ENCODE measurements at regions not wholly inside any gene's neighbourhood (a gene's known extent, or its start where the extent isn't known, plus 50 kb on each side); places are given as distances from the start of the nearest gene placed in this dataset.

DNA sequence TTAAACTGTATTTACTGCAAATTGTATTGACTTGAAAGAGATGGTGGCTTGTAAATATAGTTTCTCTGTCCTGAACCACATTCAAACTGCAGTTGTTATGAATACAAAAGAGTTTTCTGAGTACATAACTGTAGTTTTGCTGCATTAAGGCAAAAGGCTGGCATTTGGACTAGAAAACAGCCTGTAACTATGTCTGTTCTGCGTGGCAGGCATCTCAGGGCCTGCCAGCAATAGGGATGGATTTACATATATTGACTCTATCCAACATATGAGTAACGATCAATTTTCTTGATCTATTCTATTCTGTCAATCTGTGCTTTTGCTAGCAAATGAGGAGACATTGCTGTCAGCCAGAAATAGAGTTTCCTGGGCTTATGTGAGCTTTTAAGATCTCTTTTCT is 174.6 kb downstream of the TMEM26 start:
- H3K4me3 Mint-ChIP-seq: no peak overlapping the region
- H3K27me3 Mint-ChIP-seq (ENCODE audit: low read depth in 3 of 3): peaks cover 0 to 3% (median 0%) of the 10 kb centered on the region in 3 donors
- no CpG with 5 or more reads among the region's 2 CpGs for WGBS (ENCODE audit: insufficient coverage)

DNA sequence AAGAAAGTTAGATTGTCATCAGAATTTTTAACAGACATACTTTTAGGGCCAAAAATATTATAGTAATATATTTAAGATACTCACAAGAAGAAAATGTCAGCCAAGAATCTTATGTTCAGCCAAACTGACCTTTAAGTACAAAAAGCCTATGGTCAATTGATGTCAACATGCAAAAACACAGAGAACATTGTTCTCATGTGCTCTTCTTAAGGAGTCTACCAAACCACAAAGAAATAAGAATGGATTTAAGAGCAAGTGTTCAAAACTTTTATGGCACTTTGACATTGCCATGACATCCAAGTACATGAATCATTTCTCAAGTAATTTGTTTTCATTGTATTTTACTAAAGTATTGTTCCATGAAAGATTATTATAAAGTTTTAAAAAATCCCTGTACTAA is 180.4 kb downstream of the TMEM26 start:
- Histone ChIP-seq H3K4me1 (ENCODE audit: control insufficient read depth in 1 of 2, insufficient read depth in 2 of 2, low read length in 2 of 2) (no peaks in the 10 kb centered on the region), H3K79me2 (ENCODE audit: insufficient read depth, low read length) (no peaks in the 10 kb centered on the region), H2AFZ (ENCODE audit: insufficient read depth, low read depth, low read length, poor library complexity, severe bottlenecking) (no peak overlapping the region), H3K9me3 (replicated peaks in 1 of 2; ENCODE audit: control insufficient read depth in 1 of 2, insufficient read depth in 1 of 2, low read length in 2 of 2) (no peaks in the 10 kb centered on the region), H3K4me3 (replicated peaks in 1 of 3; ENCODE audit: low read depth in 2 of 3, low read length in 3 of 3) (no peak overlapping the region), H3K27me3 (ENCODE audit: control insufficient read depth in 2 of 2, insufficient read depth in 2 of 2, low read length in 2 of 2) (no peaks in the 10 kb centered on the region), H3K4me2 (replicated peaks; ENCODE audit: extremely low read depth, low read length, poor library complexity, severe bottlenecking) (no peak overlapping the region), H3K27ac (ENCODE audit: low read depth in 1 of 2, low read length in 2 of 2) (no peak overlapping the region), H3K9ac (ENCODE audit: insufficient read depth, low read length, poor library complexity, severe bottlenecking) (no peak overlapping the region), H3K36me3 (replicated peaks in 1 of 2; ENCODE audit: control insufficient read depth in 1 of 2, insufficient read depth in 2 of 2, low read length in 2 of 2) (no peaks in the 10 kb centered on the region), H4K20me1 (ENCODE audit: insufficient read depth, low read length) (no peaks in the 10 kb centered on the region)
- Mint-ChIP-seq H3K27me3 (ENCODE audit: low read depth in 3 of 3) (peaks cover 0 to 3% (median 0%) of the 10 kb centered on the region in 3 donors), H3K4me3 (no peak overlapping the region), H3K4me1 (no peaks in the 10 kb centered on the region), H3K27ac (no peak overlapping the region), H3K9me3 (peaks cover 0 to 5% (median 3%) of the 10 kb centered on the region in 7 donors), H3K36me3 (no peaks in the 10 kb centered on the region)
- no peak for DNase-seq
- TF ChIP-seq, protein P1, sequence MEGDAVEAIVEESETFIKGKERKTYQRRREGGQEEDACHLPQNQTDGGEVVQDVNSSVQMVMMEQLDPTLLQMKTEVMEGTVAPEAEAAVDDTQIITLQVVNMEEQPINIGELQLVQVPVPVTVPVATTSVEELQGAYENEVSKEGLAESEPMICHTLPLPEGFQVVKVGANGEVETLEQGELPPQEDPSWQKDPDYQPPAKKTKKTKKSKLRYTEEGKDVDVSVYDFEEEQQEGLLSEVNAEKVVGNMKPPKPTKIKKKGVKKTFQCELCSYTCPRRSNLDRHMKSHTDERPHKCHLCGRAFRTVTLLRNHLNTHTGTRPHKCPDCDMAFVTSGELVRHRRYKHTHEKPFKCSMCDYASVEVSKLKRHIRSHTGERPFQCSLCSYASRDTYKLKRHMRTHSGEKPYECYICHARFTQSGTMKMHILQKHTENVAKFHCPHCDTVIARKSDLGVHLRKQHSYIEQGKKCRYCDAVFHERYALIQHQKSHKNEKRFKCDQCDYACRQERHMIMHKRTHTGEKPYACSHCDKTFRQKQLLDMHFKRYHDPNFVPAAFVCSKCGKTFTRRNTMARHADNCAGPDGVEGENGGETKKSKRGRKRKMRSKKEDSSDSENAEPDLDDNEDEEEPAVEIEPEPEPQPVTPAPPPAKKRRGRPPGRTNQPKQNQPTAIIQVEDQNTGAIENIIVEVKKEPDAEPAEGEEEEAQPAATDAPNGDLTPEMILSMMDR (IDR thresholded peaks at IDR 0.05): no peak
- intact Hi-C loops (cut with micrococcal nuclease): no loop called here

More for the DNA sequence above, 174.6 kb downstream of the TMEM26 start:
- H3K27me3 ChIP-seq (ENCODE audit: control insufficient read depth in 2 of 2, insufficient read depth in 2 of 2, low read length in 2 of 2): no peaks in the 10 kb centered on the region
- H3K36me3 Mint-ChIP-seq: no peaks in the 10 kb centered on the region
- H2AFZ ChIP-seq (ENCODE audit: insufficient read depth, low read depth, low read length, poor library complexity, severe bottlenecking): no peak overlapping the region
- H3K4me3 ChIP-seq (replicated peaks in 1 of 3; ENCODE audit: low read depth in 2 of 3, low read length in 3 of 3): no peak overlapping the region
- no peaks in the 10 kb centered on the region for H3K4me1 ChIP-seq (ENCODE audit: control insufficient read depth in 1 of 2, insufficient read depth in 2 of 2, low read length in 2 of 2)
- TF ChIP-seq, protein P1 (IDR thresholded peaks at IDR 0.05): no peak
- H3K27ac Mint-ChIP-seq: no peak overlapping the region
- peaks cover 0 to 5% (median 0%) of the 10 kb centered on the region in 7 donors for H3K9me3 Mint-ChIP-seq
- H3K27ac ChIP-seq (ENCODE audit: low read depth in 1 of 2, low read length in 2 of 2): no peak overlapping the region
- H3K9me3 ChIP-seq (replicated peaks in 1 of 2; ENCODE audit: control insufficient read depth in 1 of 2, insufficient read depth in 1 of 2, low read length in 2 of 2): no peaks in the 10 kb centered on the region
- DNase-seq: no peak
- H3K4me1 Mint-ChIP-seq: peaks cover 5% of the 10 kb centered on the region
- no peaks in the 10 kb centered on the region for H3K79me2 ChIP-seq (ENCODE audit: insufficient read depth, low read length)
- intact Hi-C loops (cut with micrococcal nuclease): no loop called here
- no peak overlapping the region for H3K4me2 ChIP-seq (replicated peaks; ENCODE audit: extremely low read depth, low read length, poor library complexity, severe bottlenecking)
- no peaks in the 10 kb centered on the region for H4K20me1 ChIP-seq (ENCODE audit: insufficient read depth, low read length)
- H3K9ac ChIP-seq (ENCODE audit: insufficient read depth, low read length, poor library complexity, severe bottlenecking): no peak overlapping the region
- no peaks in the 10 kb centered on the region for H3K36me3 ChIP-seq (replicated peaks in 1 of 2; ENCODE audit: control insufficient read depth in 1 of 2, insufficient read depth in 2 of 2, low read length in 2 of 2)

All from CD14-positive monocyte (primary cell).